Small intestine (tissue), 7 donors: ENCODE measurements at regions not wholly inside any gene's neighbourhood (a gene's known extent, or its start where the extent isn't known, plus 50 kb on each side); places are given as distances from the start of the nearest gene placed in this dataset.

ENCODE experiments used
- DNase-seq, 2 donors: peaks; one replicate each; pipeline versions ENCODE4 v3.0.0 to v3.0.0-alpha.2; 2013
- FAIRE-seq: peaks from 2 replicates; lab custom pipeline; 2012; peaks lifted over from hg19 to GRCh38; lab: Jason Lieb, UNC
- H3K27ac ChIP-seq, 3 donors: one replicate each; pipeline ENCODE4 v1.5.1; 2013; ENCODE audit warnings: low read length in 2 of 3, mild to moderate bottlenecking in 2 of 3, control low read depth in 1 of 3, inconsistent platforms in 1 of 3, low read depth in 1 of 3, moderate library complexity in 1 of 3
- H3K27me3 ChIP-seq, 3 donors: one replicate each; pipeline ENCODE4 v1.6.1; 2013; ENCODE audit warnings: low read length in 3 of 3, inconsistent platforms in 1 of 3; ENCODE audit not compliant: control insufficient read depth in 3 of 3, insufficient read depth in 3 of 3
- H3K36me3 ChIP-seq, 3 donors: one replicate each; pipeline ENCODE4 v1.6.1; 2013; ENCODE audit warnings: low read length in 3 of 3, inconsistent platforms in 1 of 3, low read depth in 1 of 3, mild to moderate bottlenecking in 1 of 3, moderate library complexity in 1 of 3; ENCODE audit not compliant: control insufficient read depth in 3 of 3, insufficient read depth in 2 of 3
- H3K4me1 ChIP-seq, 3 donors: one replicate each; pipeline ENCODE4 v1.6.1; 2013; ENCODE audit warnings: low read length in 2 of 3, inconsistent platforms in 1 of 3, low read depth in 1 of 3, mild to moderate bottlenecking in 1 of 3, moderate library complexity in 1 of 3; ENCODE audit not compliant: control insufficient read depth in 3 of 3, insufficient read depth in 2 of 3
- H3K4me3 ChIP-seq, 3 donors: one replicate each; pipeline ENCODE4 v1.5.1; 2013; ENCODE audit warnings: low read length in 3 of 3, control low read depth in 1 of 3, inconsistent platforms in 1 of 3, low read depth in 1 of 3, mild to moderate bottlenecking in 1 of 3, moderate library complexity in 1 of 3
- H3K9me3 ChIP-seq, 2 donors: one replicate each; pipeline ENCODE4 v1.6.1; 2013; ENCODE audit warnings: low read depth in 1 of 2, low read length in 1 of 2; ENCODE audit not compliant: control insufficient read depth in 2 of 2, insufficient read depth in 1 of 2
- WGBS, 3 donors: extraction: QIAGEN DNeasy Blood & Tissue Kit; methylation state at CpG; one replicate each; pipeline ENCODE4 v1.1.7; 2013; 5-methylcytosine and 5-hydroxymethylcytosine counted together
- donor health status: healthy with polysubstance abuse.
- donor health status: control.
- donor health status: control.
- donor health status: Bipolar disorder and iron deficiency.
- donor health status: healthy.

DNA sequence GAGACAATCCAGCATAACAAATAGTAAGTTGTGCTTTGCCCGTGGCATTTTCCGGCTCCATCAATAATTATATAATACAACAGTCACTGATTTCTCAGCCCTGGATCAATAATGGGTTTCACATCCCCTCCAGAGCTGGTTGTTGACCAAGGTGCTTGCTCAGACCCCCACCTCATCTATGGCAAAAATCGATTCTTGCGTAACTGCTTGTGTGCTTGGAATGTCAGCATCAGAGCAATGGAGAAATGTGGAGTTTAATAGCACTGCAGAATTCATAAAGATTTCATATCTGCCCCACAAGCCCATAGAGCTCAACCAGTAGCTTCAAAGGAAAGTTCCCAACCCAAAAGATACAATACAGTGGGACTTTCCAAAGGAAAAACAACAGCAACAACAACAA lies 1098.5 kb downstream of the IGSF11 start:
- Histone ChIP-seq H3K9me3 (no peaks in the 10 kb centered on the region), H3K36me3 (no peaks in the 10 kb centered on the region), H3K27me3 (no peaks in the 10 kb centered on the region), H3K4me3 (no peak overlapping the region), H3K4me1 (no peaks in the 10 kb centered on the region), H3K27ac (no peak overlapping the region)
- no peak for DNase-seq
- WGBS, 3 donors: 84 to 90% (median 87%) methylated on average over 4 of the region's 4 CpGs
- no peak for FAIRE-seq

DNA sequence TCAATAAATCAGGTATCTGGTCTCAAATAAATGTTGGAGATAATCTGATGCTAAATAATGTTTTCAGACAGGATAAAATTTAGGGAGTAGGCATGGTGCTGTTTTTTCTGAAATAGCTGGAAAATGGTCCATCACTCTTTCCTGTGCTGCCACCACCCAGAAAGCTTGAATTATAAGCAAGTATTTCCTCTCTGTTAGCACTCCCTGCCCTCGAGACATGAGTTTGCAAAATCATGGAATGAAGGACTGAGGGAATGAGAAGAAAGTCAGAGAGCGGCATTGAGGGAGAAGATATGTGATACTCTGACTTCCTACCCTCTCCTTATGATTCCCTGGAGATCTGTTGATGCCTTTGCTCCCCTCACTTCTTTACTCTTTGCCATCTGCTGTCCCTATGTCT lies 1095.7 kb downstream of the IGSF11 start:
- H3K4me3 ChIP-seq: no peak overlapping the region
- H3K27me3 ChIP-seq: no peaks in the 10 kb centered on the region
- WGBS, 3 donors: 54 to 76% (median 60%) methylated on average over 2 of the region's 2 CpGs
- no peak for FAIRE-seq
- no peaks in the 10 kb centered on the region for H3K4me1 ChIP-seq
- no peaks in the 10 kb centered on the region for H3K9me3 ChIP-seq
- no peak for DNase-seq
- H3K27ac ChIP-seq: no peak overlapping the region
- no peaks in the 10 kb centered on the region for H3K36me3 ChIP-seq

DNA sequence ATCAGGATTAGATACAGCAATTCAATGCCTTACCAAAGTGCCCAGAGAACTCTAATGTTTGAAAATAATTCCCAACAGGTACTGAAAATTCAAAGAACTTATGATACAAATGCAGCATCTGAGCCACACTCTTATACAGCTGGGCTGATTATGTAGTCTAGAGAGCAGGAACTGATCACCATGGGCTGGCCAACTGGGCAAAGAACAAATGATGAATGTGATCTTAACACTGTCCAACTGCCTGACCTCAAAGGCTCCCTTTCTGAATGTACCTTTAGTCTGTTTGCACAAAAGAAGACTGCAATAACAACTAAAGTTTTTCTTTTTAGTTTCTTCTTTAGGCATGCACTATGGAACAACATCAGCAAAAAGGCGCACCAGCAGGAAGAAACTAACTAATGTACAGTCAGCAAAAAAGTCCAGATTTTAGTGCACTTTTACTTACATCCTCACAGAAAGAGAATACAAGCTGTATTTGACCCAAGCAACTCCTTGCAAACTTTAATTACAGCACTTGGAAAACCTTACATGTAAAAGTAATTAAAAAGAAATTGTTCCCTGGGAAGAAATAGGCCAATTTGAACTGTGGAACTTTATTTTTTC lies 1095.1 kb downstream of the IGSF11 start:
- H3K36me3 ChIP-seq: no peaks in the 10 kb centered on the region
- H3K27me3 ChIP-seq: no peaks in the 10 kb centered on the region
- H3K9me3 ChIP-seq: no peaks in the 10 kb centered on the region
- no peak for FAIRE-seq
- H3K4me1 ChIP-seq: no peaks in the 10 kb centered on the region
- H3K27ac ChIP-seq: no peak overlapping the region
- 90 to 100% (median 91%) methylated on average over 1 of the region's 1 CpG for WGBS, 3 donors
- DNase-seq: no peak
- no peak overlapping the region for H3K4me3 ChIP-seq

DNA sequence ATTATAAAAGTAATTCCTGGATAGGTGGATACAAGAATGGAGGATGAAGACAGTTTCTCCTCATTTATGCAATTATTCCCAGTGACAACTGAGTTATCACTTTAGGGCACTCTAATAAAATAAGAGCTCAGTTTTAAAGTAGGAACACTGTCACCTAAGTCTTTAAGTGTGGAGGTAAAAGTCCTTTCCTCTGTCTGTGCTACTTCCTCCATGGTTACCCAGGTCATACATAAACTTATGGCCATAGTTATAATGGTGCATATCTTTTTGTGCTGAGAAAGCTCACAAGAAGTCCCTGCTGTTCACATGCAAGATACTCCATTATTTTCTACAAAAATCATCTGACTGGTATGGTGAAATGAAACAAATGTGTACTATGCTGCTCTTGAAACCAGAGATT lies 1093.6 kb downstream of the IGSF11 start:
- no peaks in the 10 kb centered on the region for H3K27me3 ChIP-seq
- H3K4me1 ChIP-seq: no peaks in the 10 kb centered on the region
- FAIRE-seq (no peak), DNase-seq (no peak)
- H3K36me3 ChIP-seq: no peaks in the 10 kb centered on the region
- H3K9me3 ChIP-seq: no peaks in the 10 kb centered on the region
- no peak overlapping the region for H3K27ac ChIP-seq
- no peak overlapping the region for H3K4me3 ChIP-seq

DNA sequence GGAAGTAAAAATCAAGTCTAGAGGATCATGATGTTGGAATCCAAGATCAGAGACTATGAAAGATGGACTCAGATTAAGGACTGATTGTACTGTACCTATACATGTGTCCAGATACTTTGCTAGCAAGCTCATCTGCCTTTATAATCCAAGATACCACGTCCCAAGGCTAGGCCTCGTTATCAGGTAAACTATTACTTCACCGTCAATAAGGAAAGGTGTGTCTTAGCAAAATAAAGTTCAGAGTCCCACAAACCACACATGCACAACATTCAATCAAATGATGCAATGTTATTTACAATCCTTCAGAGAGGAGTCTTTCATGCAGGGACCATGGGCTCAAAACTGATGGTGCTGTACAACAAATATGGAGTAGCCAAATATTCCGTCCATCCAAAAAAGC lies 1092.9 kb downstream of the IGSF11 start:
- Histone ChIP-seq H3K36me3 (no peaks in the 10 kb centered on the region), H3K4me1 (no peaks in the 10 kb centered on the region), H3K4me3 (no peak overlapping the region), H3K27ac (no peak overlapping the region), H3K9me3 (no peaks in the 10 kb centered on the region), H3K27me3 (no peaks in the 10 kb centered on the region)
- DNase-seq: peak in 1 of 2 donors; percentile 10
- FAIRE-seq: no peak
- WGBS, 3 donors: 32 to 75% (median 46%) methylated on average over 4 of the region's 4 CpGs

DNA sequence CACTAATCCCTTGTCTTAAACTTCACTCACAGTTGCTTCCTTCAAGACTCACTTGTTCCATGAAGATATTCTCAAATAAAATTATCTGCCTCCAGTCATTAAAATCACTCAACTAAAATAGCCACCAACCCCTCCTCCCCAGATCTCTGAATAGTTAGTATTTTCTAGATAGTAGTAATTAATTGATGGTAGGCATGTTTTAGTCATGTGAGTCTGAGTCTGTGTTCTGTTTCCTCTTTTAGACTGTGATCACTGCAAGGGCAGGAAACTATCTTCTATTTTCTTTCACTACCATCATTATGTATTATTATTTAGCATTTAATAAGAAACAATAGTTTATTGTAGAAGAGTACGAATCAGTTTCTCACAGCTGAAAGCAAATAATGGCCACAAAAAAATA lies 1080.5 kb downstream of the IGSF11 start:
- no peaks in the 10 kb centered on the region for H3K4me1 ChIP-seq
- H3K27me3 ChIP-seq: no peaks in the 10 kb centered on the region
- H3K4me3 ChIP-seq: no peak overlapping the region
- H3K9me3 ChIP-seq: no peaks in the 10 kb centered on the region
- H3K27ac ChIP-seq: no peak overlapping the region
- no peak for DNase-seq
- no peak for FAIRE-seq
- 83 to 87% (median 87%) methylated on average over 1 of the region's 1 CpG for WGBS, 3 donors
- no peaks in the 10 kb centered on the region for H3K36me3 ChIP-seq

DNA sequence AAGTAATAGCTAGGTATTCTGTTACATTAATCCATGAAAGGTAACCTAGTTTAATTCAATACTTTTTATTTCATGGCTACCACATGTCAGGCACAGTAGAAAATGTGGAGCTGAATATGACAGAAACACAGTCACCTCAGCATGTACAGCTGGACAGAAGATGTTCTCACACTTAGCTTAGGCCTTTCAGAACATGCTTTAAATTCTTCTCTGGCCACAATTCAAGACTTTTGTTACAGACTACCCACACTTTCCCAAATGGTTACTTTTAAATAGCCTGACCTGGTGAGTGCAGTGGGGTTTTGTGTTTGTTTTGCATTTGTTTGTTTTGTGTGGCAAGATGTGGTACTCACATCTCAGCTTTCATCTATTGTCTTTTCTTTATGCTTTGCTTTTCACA lies 1079.5 kb downstream of the IGSF11 start:
- Histone ChIP-seq H3K27me3 (no peaks in the 10 kb centered on the region), H3K9me3 (no peaks in the 10 kb centered on the region), H3K36me3 (no peaks in the 10 kb centered on the region), H3K4me1 (no peaks in the 10 kb centered on the region), H3K27ac (no peak overlapping the region), H3K4me3 (no peak overlapping the region)
- FAIRE-seq: no peak
- no peak for DNase-seq

DNA sequence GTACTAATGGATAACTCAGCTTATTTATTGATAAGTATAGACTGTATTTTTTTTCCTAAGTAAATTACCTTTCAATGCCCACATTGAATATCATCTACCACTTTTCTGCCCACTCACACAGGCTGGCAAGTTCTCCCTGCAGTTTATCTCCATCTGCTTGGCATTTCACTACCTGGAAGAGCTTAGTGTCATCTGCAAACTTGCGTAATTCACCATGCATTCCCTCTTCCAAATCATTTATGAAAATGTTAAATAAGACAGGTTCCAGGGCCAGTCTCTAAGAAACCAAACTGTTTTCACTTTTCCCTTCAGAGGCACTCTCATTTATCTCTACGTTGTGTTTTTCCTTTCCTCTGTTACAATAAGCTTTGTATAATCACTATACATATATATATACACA lies 1076.6 kb downstream of the IGSF11 start:
- FAIRE-seq (no peak), DNase-seq (no peak)
- 77 to 85% (median 82%) methylated on average over 2 of the region's 2 CpGs for WGBS, 3 donors
- Histone ChIP-seq H3K27me3 (no peaks in the 10 kb centered on the region), H3K27ac (no peak overlapping the region), H3K9me3 (no peaks in the 10 kb centered on the region), H3K36me3 (no peaks in the 10 kb centered on the region), H3K4me3 (no peak overlapping the region), H3K4me1 (no peaks in the 10 kb centered on the region)

DNA sequence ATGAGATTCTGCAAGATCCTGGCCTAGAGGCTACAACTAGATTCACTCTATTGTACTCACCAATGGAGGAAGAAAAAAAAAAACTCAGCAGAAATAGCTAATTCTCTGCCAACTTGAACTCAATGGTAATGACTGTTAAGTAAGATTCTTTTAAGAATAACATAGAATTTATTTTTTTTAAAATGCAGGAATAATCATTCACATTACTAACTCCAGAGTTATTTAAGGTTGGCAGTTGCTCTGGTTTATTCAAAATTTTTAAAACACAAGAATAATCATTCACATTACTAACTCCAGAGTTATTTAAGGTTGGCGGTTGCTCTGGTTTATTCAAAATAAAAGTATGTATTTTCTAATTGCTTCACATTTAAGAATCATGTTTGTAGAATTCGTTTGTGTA lies 1071.9 kb downstream of the IGSF11 start:
- DNase-seq (no peak), FAIRE-seq (no peak)
- no peaks in the 10 kb centered on the region for H3K4me1 ChIP-seq
- no peaks in the 10 kb centered on the region for H3K27me3 ChIP-seq
- H3K27ac ChIP-seq: no peak overlapping the region
- H3K36me3 ChIP-seq: no peaks in the 10 kb centered on the region
- H3K9me3 ChIP-seq: no peaks in the 10 kb centered on the region
- WGBS, 3 donors: 46 to 56% (median 47%) methylated on average over 2 of the region's 2 CpGs
- H3K4me3 ChIP-seq: no peak overlapping the region
